HUDEP-2 (cell line): ENCODE measurements at regions not wholly inside any gene's neighbourhood (a gene's known extent, or its start where the extent isn't known, plus 50 kb on each side); places are given as distances from the start of the nearest gene placed in this dataset.
A peak's percentile ranks its signal among the peaks of the same experiment; 100 is the strongest.

Experiments
- DNase-seq, 76 experiments: peaks; one replicate each; lab custom pipeline; 2025; ENCODE audit not compliant: unreplicated experiment in 76 of 76; lab: John Stamatoyannopoulos, UW

GRCh38 chr12:78746001-78746400 is 118.6 kb upstream of the SYT1 start:
- DNase-seq: no peak

GRCh38 chr12:78753058-78753457 is 111.5 kb upstream of the SYT1 start:
- no peak for DNase-seq

DNA sequence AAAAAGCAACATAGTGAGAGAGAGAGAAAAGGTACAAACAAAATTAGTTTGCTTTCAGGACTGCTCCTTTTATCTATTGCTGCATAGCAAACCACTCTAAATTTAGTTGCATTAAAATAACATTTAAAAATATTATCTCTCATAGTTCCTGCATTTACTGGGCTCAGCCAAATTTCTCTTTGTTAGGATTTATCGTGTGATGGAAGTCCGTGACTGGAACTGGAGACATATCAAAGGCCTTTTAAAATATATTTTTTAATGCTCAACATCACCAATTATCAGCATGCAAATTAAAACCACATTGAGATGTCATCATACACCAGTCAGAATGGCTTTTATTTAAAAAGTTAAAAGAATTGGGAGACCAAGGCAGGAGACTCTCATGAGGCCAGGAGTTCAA is 107.6 kb upstream of the SYT1 start:
- no peak for DNase-seq

GRCh38 chr12:78759367-78759766 is 105.2 kb upstream of the SYT1 start:
- DNase-seq: peak in 44 of 76 experiments; percentile 0 to 66 (median 20)

GRCh38 chr12:78760906-78761305 is 103.7 kb upstream of the SYT1 start:
- DNase-seq: no peak

DNA sequence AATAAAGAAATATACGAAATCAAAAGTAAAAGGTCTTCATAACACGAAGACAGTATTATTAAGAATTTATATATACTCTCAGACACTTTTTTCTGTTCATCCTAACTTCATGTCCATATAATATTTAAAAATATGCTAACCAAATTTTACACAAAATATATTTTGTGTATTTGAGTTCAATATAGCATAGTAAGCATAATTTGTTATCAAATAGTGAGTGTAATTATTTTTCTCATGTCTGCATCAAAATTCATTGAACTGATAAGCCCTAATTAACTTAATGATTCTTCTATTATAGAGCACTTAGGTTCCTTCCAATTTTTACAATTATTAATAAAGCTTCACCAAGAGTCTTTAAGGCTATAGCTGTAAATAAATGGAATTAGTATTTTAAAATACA is 99.7 kb upstream of the SYT1 start:
- no peak for DNase-seq

DNA sequence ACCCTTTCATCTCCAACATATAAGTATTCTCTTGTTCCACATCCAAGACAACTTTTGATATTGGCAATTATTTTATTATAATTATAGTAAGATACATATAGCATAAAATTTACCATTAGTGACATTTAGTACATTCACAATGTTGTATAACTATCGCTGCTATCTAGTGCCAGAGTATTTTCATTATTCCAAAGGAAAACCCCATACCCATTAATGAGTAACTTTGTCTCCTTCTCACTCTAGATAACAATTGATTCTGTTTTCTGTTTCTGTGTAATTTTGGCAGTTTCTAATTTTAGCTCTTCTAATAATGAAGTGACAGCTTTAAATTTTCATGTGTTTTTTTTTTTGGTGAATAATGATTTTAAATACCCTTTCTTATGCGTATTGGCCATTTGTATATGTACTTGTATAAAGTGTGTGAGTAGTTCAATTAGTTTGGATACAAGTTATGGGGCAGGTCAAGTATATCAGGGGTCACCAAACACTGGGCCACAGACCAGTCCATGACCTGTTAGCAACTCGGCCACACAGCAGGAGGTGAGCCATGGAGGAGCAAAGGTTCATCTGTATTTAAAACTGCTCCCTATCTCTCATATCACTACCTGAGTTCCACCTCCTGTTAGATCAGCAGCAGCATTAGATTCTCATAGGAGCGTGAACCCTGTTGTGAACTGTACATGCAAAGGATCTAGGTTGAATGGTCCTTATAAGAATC is 97.2 kb upstream of the SYT1 start:
- DNase-seq: no peak

GRCh38 chr12:78778339-78778738 is 86.2 kb upstream of the SYT1 start:
- no peak for DNase-seq

DNA sequence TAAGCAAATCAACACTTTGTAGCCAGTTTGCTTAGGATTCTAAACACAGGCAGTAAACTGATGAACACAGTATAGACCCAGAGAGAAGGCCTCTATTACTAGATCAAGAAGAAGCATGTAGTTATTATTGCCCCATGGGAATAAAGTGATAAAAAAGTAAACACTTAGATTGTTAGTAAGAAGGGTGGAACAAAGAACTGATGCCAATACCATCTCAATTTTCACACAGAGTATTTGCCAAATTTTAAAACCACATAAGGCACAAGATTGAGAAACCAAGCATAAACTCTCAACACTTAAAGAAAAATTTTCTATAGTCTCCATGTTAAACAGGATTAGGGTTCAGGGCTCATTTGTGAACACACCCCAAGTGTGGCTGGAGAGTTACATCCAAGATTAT is 77.0 kb upstream of the SYT1 start:
- DNase-seq: no peak

- no peak for DNase-seq
Measured at GRCh38 chr12:78790148-78790547, 74.4 kb upstream of the SYT1 start.

DNA sequence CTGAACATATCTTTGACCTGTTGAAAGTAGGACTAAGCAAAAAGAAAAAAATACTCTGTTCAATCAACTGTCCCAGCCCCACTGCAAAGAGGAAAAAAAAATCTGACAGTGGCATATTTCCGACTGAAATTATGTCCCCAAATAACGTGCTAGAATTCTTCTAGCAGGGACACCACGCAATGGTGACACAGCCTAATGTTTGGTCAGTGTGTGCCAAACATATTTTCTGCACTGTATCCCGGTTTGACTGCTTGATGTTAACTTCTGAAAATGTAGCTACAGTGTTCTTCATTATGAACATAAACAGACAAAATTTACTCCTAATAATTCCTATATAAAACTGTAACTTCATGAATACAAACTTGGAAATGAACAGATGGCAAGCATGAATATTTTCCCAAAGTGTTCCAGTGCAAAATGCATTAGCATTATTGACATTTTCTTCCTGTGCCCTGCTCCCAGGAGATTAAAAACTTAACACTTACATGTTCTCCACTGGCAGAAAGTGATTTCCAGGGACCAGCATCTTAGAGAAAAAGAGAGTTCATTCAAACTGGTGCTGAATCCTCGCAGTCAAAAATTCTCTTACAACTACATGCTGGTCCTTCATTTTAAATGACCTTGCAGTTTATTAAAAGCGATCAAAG is 72.4 kb upstream of the SYT1 start:
- no peak for DNase-seq

DNA sequence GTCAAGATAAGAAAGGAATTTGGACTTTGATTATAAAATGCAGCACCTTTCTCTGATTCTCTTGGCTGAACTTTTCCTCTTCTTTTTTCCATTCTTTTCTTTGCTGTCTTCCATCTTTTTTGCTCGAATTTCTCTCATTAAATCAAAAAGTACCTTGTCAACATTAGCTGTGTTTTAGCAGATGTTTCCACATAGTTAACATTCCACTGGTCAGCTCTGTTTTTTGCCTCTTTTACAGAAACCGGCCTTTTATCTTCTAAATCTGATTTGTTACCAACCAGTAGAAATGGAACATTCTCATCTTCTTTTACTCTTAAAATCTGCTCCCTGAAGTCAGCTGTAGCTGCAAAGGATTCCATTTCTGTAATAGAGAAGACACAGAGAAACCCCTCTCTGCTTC is 71.1 kb upstream of the SYT1 start:
- DNase-seq: no peak

DNA sequence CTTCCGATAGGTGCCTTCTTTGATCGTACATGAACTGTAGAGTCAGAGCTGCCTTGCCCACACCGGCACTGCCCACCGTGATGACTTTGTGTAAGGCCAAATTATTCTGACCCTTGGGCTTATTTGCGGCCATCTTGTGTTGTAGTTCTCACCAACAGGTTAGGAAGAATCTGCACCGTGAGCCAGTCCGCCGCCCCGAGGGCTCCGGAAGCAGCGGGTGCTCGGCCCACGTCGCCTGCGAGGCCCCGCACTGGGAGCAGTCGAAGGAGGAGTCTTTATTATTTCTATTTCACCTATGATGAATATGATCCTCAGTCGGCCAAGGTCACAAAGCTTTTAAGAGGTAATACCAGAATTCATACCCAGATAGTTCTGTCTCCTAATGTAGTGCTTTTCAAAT is 70.6 kb upstream of the SYT1 start:
- DNase-seq: no peak

DNA sequence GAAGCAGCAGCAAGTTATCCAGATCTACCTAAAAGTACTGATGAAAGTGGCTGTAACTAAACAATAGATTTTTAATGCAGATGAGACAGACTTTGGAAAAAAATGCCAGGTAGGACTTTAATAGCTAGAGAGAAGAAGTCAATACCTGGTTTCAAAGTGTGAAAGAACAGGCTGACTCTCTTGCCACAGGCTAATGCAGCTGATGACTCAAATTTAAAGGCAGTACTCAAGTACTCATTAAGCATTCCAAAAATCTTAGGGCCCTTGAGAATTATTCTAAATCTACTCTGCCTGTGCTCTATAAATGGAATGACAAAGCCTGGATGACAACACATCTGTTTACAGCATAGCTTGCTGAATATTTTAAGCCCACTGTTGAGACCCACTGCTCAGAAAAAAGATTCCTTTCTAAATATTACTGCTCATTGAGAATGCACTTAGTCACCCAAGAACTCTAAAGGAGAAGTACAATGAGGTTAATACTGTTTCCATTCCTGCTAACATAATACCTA is 68.6 kb upstream of the SYT1 start:
- no peak for DNase-seq

GRCh38 chr12:78797196-78797931 is 67.2 kb upstream of the SYT1 start:
- DNase-seq: no peak

DNA sequence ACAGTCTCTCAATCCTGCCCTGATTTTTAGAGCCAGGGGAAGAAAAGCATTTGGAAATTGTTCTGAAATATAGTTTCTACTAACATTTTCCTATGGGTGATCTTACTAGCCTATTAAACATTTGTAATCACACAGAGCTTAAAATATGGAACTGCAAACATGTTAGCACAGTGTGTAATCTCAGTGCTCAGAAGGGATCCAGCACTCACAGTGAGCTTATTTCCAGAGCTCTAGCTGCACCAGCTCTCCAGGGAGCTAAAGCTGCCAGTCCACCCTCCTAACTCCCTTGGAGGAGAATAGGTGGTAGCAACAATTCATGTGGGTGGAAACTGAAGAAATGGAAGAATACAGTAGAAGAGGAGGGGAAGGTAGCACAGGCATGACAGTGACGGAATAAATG is 64.9 kb upstream of the SYT1 start:
- DNase-seq: no peak

DNA sequence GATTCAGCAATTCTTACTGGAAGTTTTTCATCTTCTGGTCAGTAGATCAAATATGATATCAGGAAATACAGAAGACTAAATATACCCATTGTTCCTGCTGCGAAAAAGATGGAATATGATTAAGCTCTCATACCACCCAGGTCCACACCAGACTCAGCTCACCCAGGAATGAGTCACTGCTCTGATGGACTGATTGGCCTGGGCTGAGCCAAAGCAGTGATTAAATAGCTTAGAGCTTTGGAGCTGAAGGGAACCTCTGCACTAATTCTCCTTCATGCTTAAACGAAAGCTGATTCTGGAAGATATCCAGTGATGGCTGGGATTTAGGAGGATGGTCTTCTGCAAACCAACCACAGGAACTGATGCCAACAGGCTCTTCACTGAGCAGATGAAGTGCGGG is 62.0 kb upstream of the SYT1 start:
- DNase-seq: no peak

- no peak for DNase-seq
Measured at GRCh38 chr12:78804262-78804661, 60.3 kb upstream of the SYT1 start.
